Esophagus muscularis mucosa (tissue), 4 donors: ENCODE measurements at regions not wholly inside any gene's neighbourhood (a gene's known extent, or its start where the extent isn't known, plus 50 kb on each side); places are given as distances from the start of the nearest gene placed in this dataset.

Source experiments
- DNase-seq: peaks from one replicate; pipeline ENCODE4 v3.0.0-alpha.2; 2017; ENCODE audit errors: extremely low spot score
- H3K27ac ChIP-seq, 4 donors: fragments of 200-600 bp; sonication (generic); replicated peaks in 1 of 4; 1 replicate in 3 of 4; 2 replicates in 1 of 4; pipeline ENCODE4 v1.5.1; 2016 to 2019; ENCODE audit warnings: mild to moderate bottlenecking in 1 of 4
- H3K27me3 ChIP-seq, 4 donors: fragments of 200-600 bp; sonication (generic); one replicate each; pipeline versions ENCODE4 v1.5.1 to v1.6.0; 2016 to 2019
- H3K36me3 ChIP-seq, 4 donors: fragments of 200-600 bp; sonication (generic); one replicate each; pipeline ENCODE4 v1.5.1; 2016 to 2019
- H3K4me1 ChIP-seq, 4 donors: fragments of 200-600 bp; sonication (generic); one replicate each; pipeline ENCODE4 v1.5.1; 2016 to 2019
- H3K4me3 ChIP-seq, 4 donors: fragments of 200-600 bp; sonication (generic); 1 replicate in 2 of 4; 2 replicates in 2 of 4; pipeline ENCODE4 v1.5.1; 2016 to 2019; ENCODE audit warnings: mild to moderate bottlenecking in 4 of 4, moderate library complexity in 1 of 4
- H3K9me3 ChIP-seq, 4 donors: fragments of 200-600 bp; sonication (generic); 1 replicate in 3 of 4; 2 replicates in 1 of 4; pipeline ENCODE4 v1.5.1; 2016 to 2019
- EP300 ChIP-seq: sonication (generic); formaldehyde crosslinking; IDR thresholded peaks from one replicate; pipeline ENCODE4 v1.6.1; 2017; ENCODE audit warnings: antibody characterized with exemption
- POLR2A ChIP-seq: fragments of 450-650 bp; IDR thresholded peaks from one replicate; pipeline ENCODE4 v1.6.1; 2017; ENCODE audit warnings: antibody characterized with exemption, moderate library complexity, mild to moderate bottlenecking, low read depth
- POLR2AphosphoS5 ChIP-seq, 2 donors: sonication (generic); formaldehyde crosslinking; IDR thresholded peaks; one replicate each; pipeline ENCODE4 v1.6.1; 2017; ENCODE audit warnings: antibody characterized with exemption in 2 of 2
- WGBS: methylation state at CpG from one replicate; pipeline ENCODE4 v1.1.5; 2018; 5-methylcytosine and 5-hydroxymethylcytosine counted together
- intact Hi-C: fragments of 100-400 bp; cut with DNase I; formaldehyde crosslinking; loops from one replicate; pipeline ENCODE4 v1.15.1; 2023
- TF ChIP-seq, protein P1 (sequence below), 3 experiments: fragments of 200-600 bp in 2 of 3; fragments of 450-650 bp in 1 of 3; sonication (generic) in 2 of 3; IDR thresholded peaks; one replicate each; pipeline ENCODE4 v1.5.1; 2017 to 2019; ENCODE audit warnings: antibody characterized with exemption in 3 of 3, mild to moderate bottlenecking in 2 of 3, moderate library complexity in 1 of 3

DNA sequence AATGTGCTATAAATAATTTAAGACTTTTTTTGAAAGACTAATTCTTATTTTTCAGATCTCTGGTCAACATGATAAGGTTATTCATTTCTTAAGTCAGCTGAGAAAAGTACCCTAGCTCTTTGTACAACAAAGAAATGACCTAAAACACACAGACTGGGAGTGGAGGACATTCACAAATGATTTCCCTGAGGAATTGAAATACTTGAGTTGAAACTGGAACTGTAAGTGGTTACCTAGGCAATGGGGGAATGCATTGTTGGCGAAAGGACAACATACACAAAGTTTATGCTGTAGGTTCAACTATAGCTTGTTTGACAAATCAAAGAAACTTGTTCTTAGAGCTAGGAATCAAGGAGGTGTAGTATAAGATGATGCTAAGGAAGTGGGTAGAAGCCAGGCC is 915.5 kb downstream of the FAT4 start:
- no peak overlapping the region for H3K4me3 ChIP-seq
- no peak for DNase-seq
- WGBS, result 93% methylated on average over 1 of the region's 1 CpG
- intact Hi-C loops, result no loop called here
- no peaks in the 10 kb centered on the region for H3K36me3 ChIP-seq
- H3K27ac ChIP-seq, result no peak overlapping the region
- no peak for TF ChIP-seq POLR2AphosphoS5 (IDR thresholded peaks at IDR 0.05)
- TF ChIP-seq EP300, result no peak
- TF ChIP-seq, protein P1, sequence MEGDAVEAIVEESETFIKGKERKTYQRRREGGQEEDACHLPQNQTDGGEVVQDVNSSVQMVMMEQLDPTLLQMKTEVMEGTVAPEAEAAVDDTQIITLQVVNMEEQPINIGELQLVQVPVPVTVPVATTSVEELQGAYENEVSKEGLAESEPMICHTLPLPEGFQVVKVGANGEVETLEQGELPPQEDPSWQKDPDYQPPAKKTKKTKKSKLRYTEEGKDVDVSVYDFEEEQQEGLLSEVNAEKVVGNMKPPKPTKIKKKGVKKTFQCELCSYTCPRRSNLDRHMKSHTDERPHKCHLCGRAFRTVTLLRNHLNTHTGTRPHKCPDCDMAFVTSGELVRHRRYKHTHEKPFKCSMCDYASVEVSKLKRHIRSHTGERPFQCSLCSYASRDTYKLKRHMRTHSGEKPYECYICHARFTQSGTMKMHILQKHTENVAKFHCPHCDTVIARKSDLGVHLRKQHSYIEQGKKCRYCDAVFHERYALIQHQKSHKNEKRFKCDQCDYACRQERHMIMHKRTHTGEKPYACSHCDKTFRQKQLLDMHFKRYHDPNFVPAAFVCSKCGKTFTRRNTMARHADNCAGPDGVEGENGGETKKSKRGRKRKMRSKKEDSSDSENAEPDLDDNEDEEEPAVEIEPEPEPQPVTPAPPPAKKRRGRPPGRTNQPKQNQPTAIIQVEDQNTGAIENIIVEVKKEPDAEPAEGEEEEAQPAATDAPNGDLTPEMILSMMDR (IDR thresholded peaks at IDR 0.05), result no peak
- TF ChIP-seq POLR2A, result no peak
- H3K9me3 ChIP-seq, result peaks cover 0 to 8% (median 3%) of the 10 kb centered on the region in 4 donors
- no peaks in the 10 kb centered on the region for H3K27me3 ChIP-seq
- H3K4me1 ChIP-seq, result no peaks in the 10 kb centered on the region

DNA sequence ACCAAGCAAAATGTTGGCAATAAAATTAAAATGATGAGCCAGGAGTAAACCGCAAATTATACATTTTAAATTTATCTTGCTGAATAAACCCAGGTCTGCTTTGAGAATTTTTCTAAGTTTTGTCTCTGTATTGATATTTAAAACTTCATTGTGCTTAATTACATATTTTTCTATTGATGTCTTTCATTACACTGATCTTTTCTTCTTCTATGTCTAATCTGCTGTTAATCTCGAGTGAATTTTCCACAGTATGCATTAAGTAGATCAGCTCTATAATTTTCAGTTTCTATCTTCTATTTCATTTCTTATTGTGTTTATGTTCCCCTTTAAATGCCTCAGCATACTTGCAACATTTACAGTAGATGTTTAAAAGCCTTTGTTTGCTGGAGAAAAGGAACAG is 918.7 kb downstream of the FAT4 start:
- Histone ChIP-seq H3K4me1 (no peaks in the 10 kb centered on the region), H3K27me3 (no peaks in the 10 kb centered on the region), H3K27ac (no peak overlapping the region), H3K4me3 (no peak overlapping the region), H3K36me3 (no peaks in the 10 kb centered on the region), H3K9me3 (peaks cover 0 to 17% (median 7%) of the 10 kb centered on the region in 4 donors)
- 94% methylated on average over 2 of the region's 2 CpGs for WGBS
- no peak for DNase-seq
- intact Hi-C loops, result no loop called here
- no peak for TF ChIP-seq EP300
- TF ChIP-seq POLR2AphosphoS5 (IDR thresholded peaks at IDR 0.05), result no peak
- no peak for TF ChIP-seq POLR2A
- TF ChIP-seq, protein P1 (IDR thresholded peaks at IDR 0.05), result no peak

DNA sequence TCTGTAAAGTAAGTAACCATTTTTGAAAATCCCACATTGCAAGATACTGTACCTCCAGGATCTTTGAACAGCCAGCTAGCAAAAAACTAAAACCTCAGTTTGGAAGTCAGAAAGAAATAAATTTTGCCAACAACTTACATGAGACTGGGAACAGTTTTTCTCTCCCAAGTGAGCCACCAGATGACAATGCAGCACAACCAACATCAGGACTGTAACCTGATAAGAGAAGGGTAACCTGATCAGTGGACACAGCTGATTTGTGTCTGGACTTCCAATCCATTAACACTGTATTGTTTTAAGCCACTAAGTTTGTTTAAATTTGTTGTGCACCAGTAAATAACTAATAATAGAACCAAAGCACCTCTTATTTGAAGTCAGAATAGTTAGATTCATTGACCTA is 923.3 kb downstream of the FAT4 start:
- H3K36me3 ChIP-seq, result no peaks in the 10 kb centered on the region
- TF ChIP-seq POLR2A (no peak), POLR2AphosphoS5 (IDR thresholded peaks at IDR 0.05) (no peak), EP300 (no peak)
- TF ChIP-seq, protein P1 (IDR thresholded peaks at IDR 0.05), result no peak
- no peak overlapping the region for H3K4me3 ChIP-seq
- intact Hi-C loops, result no loop called here
- peaks cover 0 to 17% (median 7%) of the 10 kb centered on the region in 4 donors for H3K9me3 ChIP-seq
- DNase-seq, result no peak
- no peaks in the 10 kb centered on the region for H3K4me1 ChIP-seq
- H3K27me3 ChIP-seq, result no peaks in the 10 kb centered on the region
- no peak overlapping the region for H3K27ac ChIP-seq

DNA sequence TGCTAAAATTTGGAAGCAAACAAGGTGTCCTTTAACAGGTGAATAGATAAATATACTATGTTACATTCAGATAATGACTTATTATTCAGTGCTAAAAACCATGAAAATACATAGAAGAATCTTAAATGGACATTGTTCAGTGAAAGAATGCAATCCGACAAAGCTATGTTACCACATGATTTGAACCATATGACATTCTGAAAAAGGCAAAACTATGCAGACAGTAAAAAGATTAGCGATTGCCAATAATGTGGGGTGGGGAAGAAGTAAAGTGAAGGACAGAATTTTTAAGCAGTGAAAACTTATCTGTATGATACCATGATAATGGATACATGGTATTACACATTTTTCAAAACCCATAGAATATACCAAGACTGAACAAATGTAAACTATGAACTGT is 926.9 kb downstream of the FAT4 start:
- intact Hi-C loops, result no loop called here
- no peak overlapping the region for H3K27ac ChIP-seq
- no peaks in the 10 kb centered on the region for H3K4me1 ChIP-seq
- H3K36me3 ChIP-seq, result no peaks in the 10 kb centered on the region
- no peak for DNase-seq
- H3K9me3 ChIP-seq, result no peaks in the 10 kb centered on the region
- no peak for TF ChIP-seq POLR2AphosphoS5 (IDR thresholded peaks at IDR 0.05)
- no peak for TF ChIP-seq POLR2A
- no peak for TF ChIP-seq EP300
- TF ChIP-seq, protein P1 (IDR thresholded peaks at IDR 0.05), result no peak
- H3K27me3 ChIP-seq, result no peaks in the 10 kb centered on the region
- no peak overlapping the region for H3K4me3 ChIP-seq
- 77% methylated on average over 2 of the region's 2 CpGs for WGBS

DNA sequence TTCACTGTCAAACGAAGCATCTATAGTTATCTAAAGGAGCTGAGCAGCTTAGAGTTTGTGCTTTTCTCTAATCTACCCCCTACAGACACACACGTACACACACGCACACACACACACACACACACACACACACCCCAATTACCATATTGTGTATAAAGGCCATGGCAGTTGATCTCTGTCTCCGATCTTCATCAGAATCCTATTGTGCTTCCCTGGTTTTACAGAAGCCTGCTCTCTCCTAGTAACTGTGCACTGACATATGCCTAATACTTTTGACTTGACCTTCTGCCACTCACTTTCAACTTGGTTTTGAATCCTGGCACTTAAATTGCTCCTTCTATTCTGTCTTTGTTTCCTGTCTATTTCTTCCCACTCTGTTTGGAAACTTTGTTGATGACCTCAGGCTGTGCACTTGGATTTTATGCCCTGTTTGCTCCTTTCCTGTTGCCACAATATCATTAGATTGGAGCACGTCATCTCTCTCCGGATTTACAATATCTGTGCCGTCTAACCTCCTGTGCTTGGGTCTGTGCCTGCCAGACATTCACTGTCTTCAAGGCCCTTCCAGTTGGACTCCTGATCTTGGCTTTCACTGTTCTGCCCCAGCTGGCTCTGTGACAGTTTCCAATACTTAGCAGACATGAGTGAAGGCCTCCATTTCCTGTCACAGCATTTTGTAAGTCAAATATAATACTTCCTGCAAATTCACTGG is 928.1 kb downstream of the FAT4 start:
- DNase-seq, result no peak
- WGBS, result 63% methylated on average over 7 of the region's 7 CpGs

More for the DNA sequence above, 928.1 kb downstream of the FAT4 start:
- intact Hi-C loops, result no loop called here
- H3K4me1 ChIP-seq, result no peaks in the 10 kb centered on the region
- no peak overlapping the region for H3K4me3 ChIP-seq
- no peaks in the 10 kb centered on the region for H3K27me3 ChIP-seq
- no peaks in the 10 kb centered on the region for H3K36me3 ChIP-seq
- no peak overlapping the region for H3K27ac ChIP-seq
- no peak for TF ChIP-seq POLR2AphosphoS5 (IDR thresholded peaks at IDR 0.05)
- no peak for TF ChIP-seq POLR2A
- TF ChIP-seq EP300, result no peak
- TF ChIP-seq, protein P1 (IDR thresholded peaks at IDR 0.05), result no peak
- no peaks in the 10 kb centered on the region for H3K9me3 ChIP-seq
